H9 (cell line): ENCODE measurements at regions not wholly inside any gene's neighbourhood (a gene's known extent, or its start where the extent isn't known, plus 50 kb on each side); places are given as distances from the start of the nearest gene placed in this dataset.

ENCODE experiments used
- DNase-seq: peaks from one replicate; pipeline ENCODE4 v3.0.0-alpha.2; 2017
- H2AFZ ChIP-seq: one replicate; pipeline ENCODE4 v1.6.1; 2013; ENCODE audit warnings: mild to moderate bottlenecking, low read length, control low read depth, moderate library complexity
- H2AK5ac ChIP-seq: 2 replicates; pipeline ENCODE4 v1.6.1; 2013; ENCODE audit warnings: low read length, control low read depth, mixed read lengths; ENCODE audit not compliant: insufficient read length
- H2BK120ac ChIP-seq: one replicate; pipeline ENCODE4 v1.6.1; 2013; ENCODE audit warnings: low read depth, mild to moderate bottlenecking, low read length, control low read depth, inconsistent platforms; ENCODE audit not compliant: poor library complexity, severe bottlenecking
- H2BK12ac ChIP-seq: 2 replicates; pipeline ENCODE4 v1.6.1; 2013; ENCODE audit warnings: low read length, control low read depth, mixed read lengths, low read depth; ENCODE audit not compliant: insufficient read length
- H2BK15ac ChIP-seq: 2 replicates; pipeline ENCODE4 v1.6.1; 2013; ENCODE audit warnings: low read depth, low read length, control low read depth
- H2BK20ac ChIP-seq: one replicate; pipeline ENCODE4 v1.6.1; 2013; ENCODE audit warnings: low read depth, mild to moderate bottlenecking, low read length, control low read depth, inconsistent platforms; ENCODE audit not compliant: poor library complexity, severe bottlenecking
- H2BK5ac ChIP-seq: 2 replicates; pipeline ENCODE4 v1.6.1; 2013; ENCODE audit warnings: low read length, control low read depth, mixed read lengths; ENCODE audit not compliant: insufficient read length
- H3K14ac ChIP-seq: 2 replicates; pipeline ENCODE4 v1.6.1; 2013; ENCODE audit warnings: low read length, control low read depth; ENCODE audit not compliant: insufficient read depth
- H3K18ac ChIP-seq: 2 replicates; pipeline ENCODE4 v1.6.1; 2013; ENCODE audit warnings: low read depth, mild to moderate bottlenecking, mixed read lengths, low read length, control low read depth; ENCODE audit not compliant: insufficient read length
- H3K23ac ChIP-seq: 2 replicates; pipeline ENCODE4 v1.6.1; 2013; ENCODE audit warnings: low read length, control low read depth, mixed read lengths, low read depth; ENCODE audit not compliant: insufficient read length
- H3K23me2 ChIP-seq: 2 replicates; pipeline ENCODE4 v1.6.1; 2013; ENCODE audit warnings: low read depth, mild to moderate bottlenecking, mixed read lengths, low read length, control low read depth; ENCODE audit not compliant: insufficient read length, poor library complexity, severe bottlenecking
- H3K27ac ChIP-seq: 2 replicates; pipeline ENCODE4 v1.5.1; 2013; ENCODE audit warnings: low read length, control low read depth, mixed read lengths, low read depth; ENCODE audit not compliant: insufficient read length
- H3K27me3 ChIP-seq: 2 replicates; pipeline ENCODE4 v1.6.1; 2013; ENCODE audit warnings: low read length, control low read depth, inconsistent platforms; ENCODE audit not compliant: insufficient read depth
- H3K4ac ChIP-seq: 2 replicates; pipeline ENCODE4 v1.6.1; 2013; ENCODE audit warnings: low read depth, mild to moderate bottlenecking, control low read depth, inconsistent platforms, low read length, moderate library complexity
- H3K4me1 ChIP-seq: 2 replicates; pipeline ENCODE4 v1.6.1; 2013; ENCODE audit warnings: low read length, control low read depth, inconsistent platforms; ENCODE audit not compliant: insufficient read depth
- H3K4me2 ChIP-seq: 2 replicates; pipeline ENCODE4 v1.6.1; 2013; ENCODE audit warnings: low read length, control low read depth, mixed read lengths; ENCODE audit not compliant: insufficient read length, insufficient read depth
- H3K56ac ChIP-seq: 2 replicates; pipeline ENCODE4 v1.6.1; 2013; ENCODE audit warnings: low read depth, mild to moderate bottlenecking, mixed read lengths, low read length, control low read depth; ENCODE audit not compliant: insufficient read length
- H3K79me1 ChIP-seq: 2 replicates; pipeline ENCODE4 v1.6.1; 2013; ENCODE audit warnings: low read depth, mild to moderate bottlenecking, moderate library complexity, low read length, control low read depth, inconsistent platforms; ENCODE audit not compliant: insufficient read depth, poor library complexity, severe bottlenecking
- H3K79me2 ChIP-seq: 2 replicates; pipeline ENCODE4 v1.6.1; 2013; ENCODE audit warnings: low read length, control low read depth, inconsistent platforms; ENCODE audit not compliant: insufficient read depth
- H3K9ac ChIP-seq: 2 replicates; pipeline ENCODE4 v1.6.1; 2013; ENCODE audit warnings: low read length, control low read depth, mixed read lengths; ENCODE audit not compliant: insufficient read length; ENCODE audit errors: extremely low read depth
- H3K9me3 ChIP-seq: one replicate; pipeline ENCODE4 v1.6.1; 2013; ENCODE audit warnings: low read depth, low read length, inconsistent platforms; ENCODE audit not compliant: control insufficient read depth
- H3T11ph ChIP-seq: one replicate; pipeline ENCODE4 v1.6.1; 2013; ENCODE audit warnings: mild to moderate bottlenecking, low read length, control low read depth, inconsistent platforms
- H4K20me1 ChIP-seq: one replicate; pipeline ENCODE4 v1.6.1; 2013; ENCODE audit not compliant: control insufficient read depth, insufficient read length, insufficient read depth
- H4K5ac ChIP-seq: 2 replicates; pipeline ENCODE4 v1.6.1; 2013; ENCODE audit warnings: low read depth, mild to moderate bottlenecking, mixed read lengths, low read length, control low read depth; ENCODE audit not compliant: insufficient read length
- H4K8ac ChIP-seq: replicated peaks from 2 replicates; pipeline ENCODE4 v1.6.1; 2013; ENCODE audit warnings: low read length, control low read depth, mixed read lengths, low read depth; ENCODE audit not compliant: insufficient read length
- H4K91ac ChIP-seq: 2 replicates; pipeline ENCODE4 v1.6.1; 2013; ENCODE audit warnings: low read depth, mild to moderate bottlenecking, moderate library complexity, mixed read lengths, low read length, control low read depth; ENCODE audit not compliant: insufficient read length
- H3K27ac Mint-ChIP-seq, 3 experiments: 2 replicates in 2 of 3; 3 replicates in 1 of 3; pipeline ENCODE4 v1.8.0; 2020 to 2021; ENCODE audit warnings: mixed read lengths in 3 of 3, mild to moderate bottlenecking in 1 of 3, moderate library complexity in 1 of 3
- H3K27me3 Mint-ChIP-seq: 2 replicates; pipeline ENCODE4 v1.8.0; 2021; ENCODE audit warnings: low read depth, mild to moderate bottlenecking, moderate library complexity, mixed read lengths
- H3K36me3 Mint-ChIP-seq, 3 experiments: 2 replicates in 2 of 3; 3 replicates in 1 of 3; pipeline ENCODE4 v1.8.0; 2020 to 2021; ENCODE audit warnings: low read depth in 3 of 3, mixed read lengths in 3 of 3; ENCODE audit not compliant: insufficient read depth in 1 of 3
- H3K4me1 Mint-ChIP-seq, 2 experiments: 2 replicates each; pipeline ENCODE4 v1.8.0; 2020; ENCODE audit warnings: mixed read lengths in 2 of 2
- H3K4me3 Mint-ChIP-seq, 2 experiments: 2 replicates in 1 of 2; 3 replicates in 1 of 2; pipeline ENCODE4 v1.8.0; 2020 to 2021; ENCODE audit warnings: mild to moderate bottlenecking in 2 of 2, mixed read lengths in 2 of 2, moderate library complexity in 1 of 2
- H3K9me3 Mint-ChIP-seq, 2 experiments: 2 replicates in 1 of 2; 3 replicates in 1 of 2; pipeline ENCODE4 v1.8.0; 2020; ENCODE audit warnings: mild to moderate bottlenecking in 2 of 2, mixed read lengths in 2 of 2, moderate library complexity in 1 of 2
- WGBS: extraction: QIAGEN DNeasy Blood & Tissue Kit; methylation state at CpG from one replicate; pipeline ENCODE4 v1.1.7; 2013; ENCODE audit warnings: missing lambda C conversion rate, low lambda C conversion rate, mixed read lengths; ENCODE audit not compliant: insufficient read length; ENCODE audit errors: extremely low coverage; 5-methylcytosine and 5-hydroxymethylcytosine counted together
- TF ChIP-seq, protein P1 (sequence below): fragments of 200-600 bp; sonication (generic); conservative IDR thresholded peaks from 3 replicates; pipeline ENCODE4 v1.8.0; 2021; ENCODE audit warnings: antibody characterized with exemption, mild to moderate bottlenecking

DNA sequence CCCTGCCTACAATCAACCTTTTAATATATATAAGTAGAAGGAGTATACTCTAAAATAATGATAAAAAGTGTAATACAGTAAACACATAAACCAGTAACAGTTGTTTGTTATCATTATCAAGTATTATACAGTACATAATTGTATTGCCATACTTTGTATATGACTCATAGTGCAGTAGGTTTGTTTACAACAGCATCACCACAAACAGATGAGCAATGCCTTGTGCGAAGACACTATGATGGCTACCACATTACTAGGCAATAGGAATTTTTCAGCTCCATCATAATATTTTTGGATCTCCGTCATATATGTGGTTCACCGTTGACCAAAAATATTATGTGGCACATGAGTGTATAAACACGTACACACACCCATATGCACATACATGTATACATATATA, 69.7 kb upstream of the APC start:
- Histone ChIP-seq H3T11ph (no peak overlapping the region), H3K4ac (no peak overlapping the region), H3K27me3 (no peaks in the 10 kb centered on the region), H2BK12ac (no peak overlapping the region), H3K79me1 (no peaks in the 10 kb centered on the region), H2BK120ac (no peak overlapping the region), H3K18ac (no peak overlapping the region), H2BK20ac (no peak overlapping the region), H4K8ac (no peak overlapping the region), H3K9ac (no peak overlapping the region), H3K27ac (no peak overlapping the region), H3K4me1 (no peaks in the 10 kb centered on the region), H2AK5ac (no peak overlapping the region), H4K20me1 (no peaks in the 10 kb centered on the region), H2AFZ (no peak overlapping the region), H3K9me3 (no peaks in the 10 kb centered on the region), H4K91ac (no peak overlapping the region), H4K5ac (no peak overlapping the region), H3K56ac (no peak overlapping the region), H3K14ac (no peak overlapping the region), H2BK15ac (no peak overlapping the region), H3K4me2 (no peak overlapping the region), H2BK5ac (no peak overlapping the region), H3K79me2 (no peaks in the 10 kb centered on the region), H3K23me2 (no peaks in the 10 kb centered on the region), H3K23ac (no peak overlapping the region)
- H3K9me3 Mint-ChIP-seq, result no peaks in the 10 kb centered on the region
- TF ChIP-seq, protein P1, sequence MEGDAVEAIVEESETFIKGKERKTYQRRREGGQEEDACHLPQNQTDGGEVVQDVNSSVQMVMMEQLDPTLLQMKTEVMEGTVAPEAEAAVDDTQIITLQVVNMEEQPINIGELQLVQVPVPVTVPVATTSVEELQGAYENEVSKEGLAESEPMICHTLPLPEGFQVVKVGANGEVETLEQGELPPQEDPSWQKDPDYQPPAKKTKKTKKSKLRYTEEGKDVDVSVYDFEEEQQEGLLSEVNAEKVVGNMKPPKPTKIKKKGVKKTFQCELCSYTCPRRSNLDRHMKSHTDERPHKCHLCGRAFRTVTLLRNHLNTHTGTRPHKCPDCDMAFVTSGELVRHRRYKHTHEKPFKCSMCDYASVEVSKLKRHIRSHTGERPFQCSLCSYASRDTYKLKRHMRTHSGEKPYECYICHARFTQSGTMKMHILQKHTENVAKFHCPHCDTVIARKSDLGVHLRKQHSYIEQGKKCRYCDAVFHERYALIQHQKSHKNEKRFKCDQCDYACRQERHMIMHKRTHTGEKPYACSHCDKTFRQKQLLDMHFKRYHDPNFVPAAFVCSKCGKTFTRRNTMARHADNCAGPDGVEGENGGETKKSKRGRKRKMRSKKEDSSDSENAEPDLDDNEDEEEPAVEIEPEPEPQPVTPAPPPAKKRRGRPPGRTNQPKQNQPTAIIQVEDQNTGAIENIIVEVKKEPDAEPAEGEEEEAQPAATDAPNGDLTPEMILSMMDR, result no peak
- H3K27me3 Mint-ChIP-seq, result no peaks in the 10 kb centered on the region
- WGBS, result no CpG with 5 or more reads among the region's 4 CpGs
- no peak overlapping the region for H3K4me3 Mint-ChIP-seq
- no peak for DNase-seq
- H3K4me1 Mint-ChIP-seq, result peaks cover 4 to 5% of the 10 kb centered on the region in 2 experiments
- H3K27ac Mint-ChIP-seq, result no peak overlapping the region
- H3K36me3 Mint-ChIP-seq, result no peaks in the 10 kb centered on the region
